Gastroesophageal sphincter (tissue), 3 donors: ENCODE measurements at regions not wholly inside any gene's neighbourhood (a gene's known extent, or its start where the extent isn't known, plus 50 kb on each side); places are given as distances from the start of the nearest gene placed in this dataset.

Experiments used
- EP300 ChIP-seq: sonication (generic); formaldehyde crosslinking; IDR thresholded peaks from one replicate; pipeline ENCODE4 v1.6.1; 2017; ENCODE audit warnings: antibody characterized with exemption, mild to moderate bottlenecking
- POLR2A ChIP-seq, 2 donors: fragments of 450-650 bp; IDR thresholded peaks; one replicate each; pipeline ENCODE4 v1.6.1; 2017; ENCODE audit warnings: antibody characterized with exemption in 2 of 2, mild to moderate bottlenecking in 2 of 2, moderate library complexity in 1 of 2
- POLR2AphosphoS5 ChIP-seq: sonication (generic); formaldehyde crosslinking; IDR thresholded peaks from one replicate; pipeline ENCODE4 v1.6.1; 2017; ENCODE audit warnings: antibody characterized with exemption
- TF ChIP-seq, protein P1 (sequence below), 4 experiments: fragments of 200-600 bp in 2 of 4; fragments of 450-650 bp in 2 of 4; sonication (generic) in 1 of 4; IDR thresholded peaks; one replicate each; pipeline ENCODE4 v1.5.1; 2017 to 2019; ENCODE audit warnings: antibody characterized with exemption in 4 of 4, mild to moderate bottlenecking in 2 of 4, moderate library complexity in 2 of 4

DNA sequence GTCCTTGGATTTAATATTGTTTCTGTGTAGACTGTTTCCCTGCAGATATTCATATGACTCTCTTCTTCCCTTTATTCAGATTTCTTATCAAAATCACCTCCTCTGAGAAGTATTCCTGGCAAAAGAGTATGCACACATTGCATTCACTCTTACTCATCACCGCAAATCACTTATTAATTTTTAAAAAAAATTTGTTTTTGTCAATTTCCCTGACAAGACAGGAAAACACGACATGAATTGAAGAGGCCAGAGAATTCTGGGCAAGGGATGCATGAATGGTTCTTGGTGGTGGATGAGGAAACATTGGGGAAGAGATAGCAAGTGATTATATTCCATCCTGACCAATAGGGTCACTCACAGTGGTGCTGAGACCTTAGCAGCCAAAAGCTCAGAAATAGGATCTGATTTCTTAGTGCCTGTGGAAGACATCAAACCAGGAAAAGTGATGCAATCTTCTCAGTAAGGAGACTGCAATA is 522.5 kb upstream of the AGA start:
- TF ChIP-seq EP300 = no peak
- TF ChIP-seq, protein P1, sequence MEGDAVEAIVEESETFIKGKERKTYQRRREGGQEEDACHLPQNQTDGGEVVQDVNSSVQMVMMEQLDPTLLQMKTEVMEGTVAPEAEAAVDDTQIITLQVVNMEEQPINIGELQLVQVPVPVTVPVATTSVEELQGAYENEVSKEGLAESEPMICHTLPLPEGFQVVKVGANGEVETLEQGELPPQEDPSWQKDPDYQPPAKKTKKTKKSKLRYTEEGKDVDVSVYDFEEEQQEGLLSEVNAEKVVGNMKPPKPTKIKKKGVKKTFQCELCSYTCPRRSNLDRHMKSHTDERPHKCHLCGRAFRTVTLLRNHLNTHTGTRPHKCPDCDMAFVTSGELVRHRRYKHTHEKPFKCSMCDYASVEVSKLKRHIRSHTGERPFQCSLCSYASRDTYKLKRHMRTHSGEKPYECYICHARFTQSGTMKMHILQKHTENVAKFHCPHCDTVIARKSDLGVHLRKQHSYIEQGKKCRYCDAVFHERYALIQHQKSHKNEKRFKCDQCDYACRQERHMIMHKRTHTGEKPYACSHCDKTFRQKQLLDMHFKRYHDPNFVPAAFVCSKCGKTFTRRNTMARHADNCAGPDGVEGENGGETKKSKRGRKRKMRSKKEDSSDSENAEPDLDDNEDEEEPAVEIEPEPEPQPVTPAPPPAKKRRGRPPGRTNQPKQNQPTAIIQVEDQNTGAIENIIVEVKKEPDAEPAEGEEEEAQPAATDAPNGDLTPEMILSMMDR (IDR thresholded peaks at IDR 0.05) = no peak
- TF ChIP-seq POLR2AphosphoS5 = no peak
- TF ChIP-seq POLR2A (IDR thresholded peaks at IDR 0.05) = no peak
